Middle frontal gyrus (tissue), 1 donor: ENCODE measurements at regions not wholly inside any gene's neighbourhood (a gene's known extent, or its start where the extent isn't known, plus 50 kb on each side); places are given as distances from the start of the nearest gene placed in this dataset.

Experiments used
- DNase-seq: peaks from one replicate; pipeline ENCODE4 v3.0.0-alpha.2; 2015; ENCODE audit warnings: low spot score; ENCODE audit errors: extremely low spot score

GRCh38 chr19:30712431-30713337 is 340.5 kb downstream of the ZNF536 start:
- DNase-seq: no peak

DNA sequence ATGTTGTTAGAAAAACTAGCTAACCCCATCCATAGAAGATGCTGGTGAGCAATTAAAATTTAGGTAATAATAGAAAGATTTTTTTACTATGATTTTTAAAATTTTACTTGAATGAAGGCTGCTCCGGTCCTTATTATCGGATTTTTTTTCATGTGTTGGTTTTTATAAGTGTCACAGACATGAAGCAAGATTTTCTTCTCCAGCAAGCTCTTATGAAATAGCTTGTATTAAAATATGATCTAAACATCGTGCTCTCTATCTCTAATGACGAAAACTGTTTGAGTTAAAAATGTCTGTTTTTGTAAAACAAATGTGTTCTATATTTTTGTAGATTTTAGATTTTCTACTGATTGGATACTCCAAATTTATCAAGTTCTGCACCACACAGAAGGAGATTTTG is 339.6 kb downstream of the ZNF536 start:
- DNase-seq: no peak

GRCh38 chr19:30711296-30711695 is 339.1 kb downstream of the ZNF536 start:
- DNase-seq: no peak

GRCh38 chr19:30710721-30711120 is 338.5 kb downstream of the ZNF536 start:
- no peak for DNase-seq

- DNase-seq: no peak
These were observed 336.4 kb downstream of the ZNF536 start for GRCh38 chr19:30708416-30709178.

- DNase-seq: no peak
These were observed 332.7 kb downstream of the ZNF536 start for GRCh38 chr19:30704771-30705330.

DNA sequence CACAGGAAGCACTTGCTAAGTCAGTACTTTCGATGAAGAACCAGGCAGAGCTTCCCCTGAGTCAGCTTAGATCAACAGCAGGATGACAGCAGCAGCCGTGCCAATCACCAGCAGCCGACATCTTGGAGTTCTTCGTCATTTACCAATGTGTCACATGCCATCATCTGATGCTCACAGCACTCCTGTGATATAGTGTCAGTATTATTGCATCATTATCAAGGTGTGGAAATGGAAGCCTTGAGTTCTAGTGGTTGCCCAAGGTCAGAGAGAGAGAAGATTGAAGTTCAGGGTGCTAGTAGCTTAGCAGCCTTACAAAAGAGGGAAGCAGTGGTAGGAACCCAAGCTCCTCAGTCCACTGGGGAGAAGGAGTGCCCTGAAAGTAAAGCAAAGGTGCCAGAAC is 331.5 kb downstream of the ZNF536 start:
- no peak for DNase-seq

- no peak for DNase-seq
These were observed 329.0 kb downstream of the ZNF536 start for GRCh38 chr19:30701178-30701577.

DNA sequence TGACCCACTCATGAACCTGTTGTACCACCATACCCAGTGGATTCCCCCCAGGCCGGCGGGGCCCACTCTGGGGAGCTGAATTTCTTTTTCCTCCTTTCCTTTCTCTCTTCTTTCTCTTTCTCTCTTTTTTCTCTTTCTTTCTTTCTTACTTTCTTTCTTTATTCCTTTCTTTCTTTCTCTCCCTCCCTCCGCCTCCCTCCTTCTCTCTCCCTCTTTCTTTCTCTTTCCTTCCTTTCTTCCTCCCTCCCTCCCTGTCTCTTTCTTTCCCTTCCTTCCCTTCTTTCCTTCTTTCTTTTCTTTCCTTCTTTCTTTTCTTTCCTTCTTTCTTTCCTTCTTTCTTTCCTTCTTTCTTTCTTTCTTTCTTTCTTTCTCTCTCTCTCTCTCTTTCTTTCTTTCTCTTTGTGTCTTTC is 327.7 kb downstream of the ZNF536 start:
- DNase-seq: no peak

DNA sequence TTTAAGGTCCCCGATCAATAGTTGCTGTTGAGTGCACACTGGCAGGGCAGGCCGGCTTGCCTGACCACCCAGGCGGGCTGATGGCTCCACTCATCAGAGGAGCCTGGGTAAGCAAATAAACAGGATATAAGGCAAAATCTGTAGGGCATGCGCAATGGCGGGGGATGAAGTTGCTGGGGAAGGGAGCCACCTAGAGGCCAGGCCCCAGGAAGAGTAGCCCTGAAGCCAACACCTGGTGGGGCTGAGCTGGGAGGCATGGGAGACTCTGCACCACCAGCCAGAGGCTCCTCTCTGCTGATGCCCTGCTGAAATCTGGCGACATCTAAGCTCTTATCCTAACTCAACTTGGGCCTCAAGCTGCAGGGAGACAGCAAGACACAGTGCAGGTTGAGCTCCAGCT is 324.3 kb downstream of the ZNF536 start:
- DNase-seq: no peak

DNA sequence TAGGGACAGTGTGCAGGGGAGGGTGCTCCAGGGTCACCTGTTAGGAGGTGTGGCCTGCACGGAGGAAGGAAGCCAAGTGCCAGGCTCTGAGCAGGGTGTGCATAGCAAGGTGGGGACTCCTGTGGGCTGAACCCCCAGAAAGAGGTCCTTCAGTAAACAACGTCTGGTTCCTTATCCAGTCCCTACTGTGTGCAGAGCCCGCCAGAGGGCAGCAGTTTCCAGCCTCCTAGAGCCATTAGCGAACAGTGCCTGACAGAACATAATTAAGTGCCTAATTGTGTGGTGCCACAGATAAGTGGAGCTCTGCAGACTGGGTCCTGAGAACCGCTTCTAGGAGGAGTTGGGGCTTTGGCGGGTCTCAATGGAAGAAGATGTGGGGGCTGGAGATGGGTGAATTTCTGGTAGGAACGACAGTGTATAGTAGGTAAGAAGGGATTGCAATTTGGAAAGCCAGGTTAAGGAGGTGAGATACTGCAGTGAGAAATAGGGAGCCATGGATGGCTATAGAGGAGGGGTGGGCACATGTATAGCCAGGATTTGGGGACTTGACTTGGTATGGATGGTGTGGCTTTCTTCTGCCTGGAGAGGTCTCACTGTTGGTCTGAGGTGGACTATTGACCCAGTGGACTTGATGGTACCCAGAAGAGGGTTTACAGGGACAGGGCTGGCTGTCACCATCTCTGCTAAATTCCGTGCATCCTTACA is 323.1 kb downstream of the ZNF536 start:
- DNase-seq: no peak

GRCh38 chr19:30694156-30694755 is 322.1 kb downstream of the ZNF536 start:
- no peak for DNase-seq

- DNase-seq: no peak
These were observed 320.8 kb downstream of the ZNF536 start for GRCh38 chr19:30692879-30693503.

DNA sequence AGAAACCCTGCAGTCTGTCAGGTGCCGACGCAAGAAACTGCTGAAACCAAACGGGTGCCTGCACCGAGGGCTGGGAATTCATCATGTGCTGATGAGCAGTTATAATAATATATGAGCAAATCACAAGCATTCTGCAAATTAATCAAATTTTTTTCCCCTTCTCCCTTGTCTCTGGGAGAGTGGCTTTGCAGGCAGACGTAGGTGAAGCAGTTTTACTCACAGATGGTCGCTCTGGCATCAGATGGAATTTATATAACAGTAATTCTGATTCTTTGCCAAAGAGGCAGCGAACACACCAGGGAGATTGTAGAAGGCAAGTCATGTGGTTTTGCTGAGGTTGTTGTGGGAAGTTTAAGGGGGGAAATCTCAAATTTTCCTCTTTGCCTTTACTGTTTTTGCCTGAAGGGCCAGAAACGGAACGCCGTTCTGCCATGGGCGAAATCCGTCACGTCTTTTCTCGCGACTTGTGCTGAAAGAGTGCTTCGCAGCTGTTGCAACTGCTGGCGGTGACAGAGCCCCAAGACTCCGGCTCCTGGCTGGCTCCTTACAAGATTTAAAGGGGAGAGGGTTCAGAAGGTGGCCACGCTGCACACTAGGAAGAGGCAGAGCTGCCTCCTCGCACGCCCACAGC is 320.1 kb downstream of the ZNF536 start:
- DNase-seq: peak; percentile 71

- DNase-seq: no peak
These were observed 319.6 kb downstream of the ZNF536 start for GRCh38 chr19:30691819-30692166.

DNA sequence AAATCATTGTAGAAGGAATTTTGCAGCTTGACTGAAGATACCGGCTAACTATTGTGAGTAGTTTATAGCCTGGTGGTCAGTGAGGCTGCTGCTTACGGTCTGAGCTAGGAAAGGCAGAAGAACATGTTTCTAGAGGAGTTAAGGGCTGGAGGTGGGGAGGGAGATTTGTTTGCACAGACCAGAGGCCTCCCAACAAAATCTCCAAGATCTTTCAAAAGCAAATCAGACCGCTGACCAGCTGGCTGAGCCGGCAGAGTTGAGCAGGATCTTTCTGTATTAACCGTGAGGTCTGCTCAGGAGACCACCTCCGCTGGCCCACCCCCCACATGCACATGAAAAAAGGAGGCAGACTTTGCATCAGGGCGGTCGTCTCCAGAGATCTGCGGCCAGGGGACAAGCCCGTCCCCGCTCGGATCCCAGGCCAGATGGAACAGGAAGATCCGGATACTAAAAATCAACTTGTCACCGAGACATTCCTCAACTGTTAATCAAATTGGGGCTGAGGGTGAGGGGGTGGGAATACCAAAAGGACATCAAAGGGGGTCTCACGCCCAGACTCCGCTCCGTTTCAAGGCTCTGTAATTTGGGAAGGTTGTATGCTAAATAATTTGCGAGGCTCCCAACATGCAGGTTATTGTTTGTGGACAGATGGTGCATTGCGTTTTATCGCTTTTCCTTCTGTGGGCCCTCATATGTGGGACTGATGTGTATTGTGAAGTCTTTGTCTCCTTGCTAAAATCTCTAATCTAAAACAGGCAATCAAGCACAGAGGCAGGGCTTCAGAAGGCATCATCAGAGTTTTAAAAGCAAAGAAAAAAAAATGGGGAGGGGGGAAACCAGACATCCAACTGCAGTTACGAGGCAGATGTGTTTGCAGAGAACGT is 319.0 kb downstream of the ZNF536 start:
- DNase-seq: no peak

DNA sequence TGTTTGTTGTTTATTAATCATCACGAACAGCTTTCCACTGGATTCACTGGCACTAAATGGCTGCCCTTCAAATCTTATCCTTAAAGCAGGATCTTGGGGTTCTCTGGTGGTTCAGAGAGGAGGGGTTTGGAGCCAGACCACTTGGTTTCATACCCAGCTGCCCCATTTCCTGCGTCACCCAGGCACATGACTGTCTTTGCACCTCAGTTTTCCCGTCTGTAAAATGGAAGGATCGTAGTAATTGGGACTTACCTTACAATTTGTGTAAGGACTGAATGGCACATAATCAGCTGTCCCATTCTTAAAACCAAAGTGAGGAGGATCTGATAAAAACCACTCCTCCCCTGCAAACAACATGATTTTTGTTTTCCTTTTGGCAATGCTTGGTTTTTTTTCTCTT is 318.3 kb downstream of the ZNF536 start:
- no peak for DNase-seq

DNA sequence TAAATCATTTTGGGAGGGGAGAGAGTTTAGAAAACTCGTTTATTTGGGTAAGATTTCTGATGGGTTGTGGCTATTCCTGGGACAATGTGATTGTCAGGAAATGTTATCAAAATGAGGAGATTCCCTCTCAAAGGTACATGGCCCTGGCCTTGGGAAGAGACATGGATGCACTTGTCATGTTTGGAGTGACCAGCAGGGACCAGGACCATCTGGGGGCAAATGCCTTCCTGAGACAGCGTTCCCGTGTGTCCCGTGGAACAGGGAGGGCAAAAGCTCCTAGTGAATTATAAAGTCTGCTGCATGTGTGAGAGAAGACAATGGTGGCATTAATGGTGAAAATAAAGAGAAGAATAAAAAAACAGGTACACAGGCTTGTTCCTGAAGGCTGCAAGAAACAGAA is 317.3 kb downstream of the ZNF536 start:
- DNase-seq: no peak

DNA sequence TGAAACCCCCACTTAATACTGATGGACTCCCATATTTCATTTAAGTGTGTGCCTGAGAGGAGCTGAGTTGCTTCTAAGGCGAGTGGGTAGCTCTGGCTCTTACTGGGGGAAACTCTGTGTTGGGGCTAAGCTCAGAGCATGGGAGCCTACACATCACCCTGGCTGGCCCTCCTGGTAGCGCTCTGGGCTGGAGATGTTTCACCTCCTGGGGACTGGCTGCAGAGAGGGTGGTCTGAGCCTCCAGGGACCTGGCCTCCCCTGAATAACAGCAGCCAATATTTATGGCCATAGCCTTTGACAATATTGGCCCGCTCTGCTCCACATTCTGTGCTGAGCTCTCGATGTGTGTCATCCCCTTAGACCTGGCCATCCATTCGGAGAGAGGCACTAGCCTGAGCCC is 316.5 kb downstream of the ZNF536 start:
- DNase-seq: no peak
